HepG2 (cell line): ENCODE measurements at regions not wholly inside any gene's neighbourhood (a gene's known extent, or its start where the extent isn't known, plus 50 kb on each side); places are given as distances from the start of the nearest gene placed in this dataset.
A peak's percentile ranks its signal among the peaks of the same experiment; 100 is the strongest.

Source experiments
- ATAC-seq: fragments of 200-7000 bp; cut with Tn5 transposase; 3 replicates; pipeline ENCODE4 v1.9.1; 2020; ENCODE audit warnings: mild to moderate bottlenecking, moderate library complexity
- BruUV-seq: library from RNA; stranded (reverse); fragments of 400-500 nt; replicated peaks from 2 replicates; lab custom pipeline; 2021; lab: Mats Ljungman, UMichigan
- CTCF ChIA-PET: fragments of 300-600 bp; formaldehyde crosslinking; extraction: SDS; loops from one replicate; lab custom pipeline; 2021; ENCODE audit warnings: low total read pairs, inconsistent platforms, low intra/inter-chr PET ratio; lab: Yijun Ruan, JAX
- POLR2A ChIA-PET: fragments of 350-600 bp; sonication (Branson Sonifier 250); formaldehyde crosslinking; loops from one replicate; lab custom pipeline; 2020; ENCODE audit warnings: antibody characterized with exemption, inconsistent platforms; lab: Yijun Ruan, JAX
- DNase-seq: peaks from one replicate; pipeline ENCODE4 v3.0.0-alpha.2; 2015; ENCODE audit warnings: low spot score
- FAIRE-seq: peaks from 3 replicates; lab custom pipeline; 2011; peaks lifted over from hg19 to GRCh38; lab: Jason Lieb, UNC
- H2AFZ ChIP-seq: one replicate; pipeline ENCODE4 v1.6.1; 2011; ENCODE audit warnings: low read length, inconsistent platforms
- H3K27ac ChIP-seq: fragments of 300-600 bp; 3 replicates; pipeline ENCODE4 v1.8.0; 2011; ENCODE audit warnings: mixed run types, mild to moderate bottlenecking, mixed read lengths, low read length, inconsistent platforms; ENCODE audit not compliant: insufficient read depth; ENCODE audit errors: extremely low read length
- H3K27me3 ChIP-seq, 2 experiments: fragments of 200-600 bp in 1 of 2; 2 replicates in 1 of 2; 3 replicates in 1 of 2; pipeline versions ENCODE4 v1.6.0 to v1.8.0; 2011; ENCODE audit warnings: low read length in 2 of 2, mild to moderate bottlenecking in 2 of 2, moderate library complexity in 2 of 2, inconsistent platforms in 1 of 2; ENCODE audit not compliant: insufficient read depth in 2 of 2, control insufficient read depth in 1 of 2
- H3K36me3 ChIP-seq, 2 experiments: fragments of 200-600 bp in 1 of 2; replicated peaks in 1 of 2; 2 replicates in 1 of 2; 3 replicates in 1 of 2; pipeline versions ENCODE4 v1.5.1 to v1.8.0; 2011; ENCODE audit warnings: low read length in 2 of 2, inconsistent platforms in 1 of 2; ENCODE audit not compliant: insufficient read depth in 2 of 2, control insufficient read depth in 1 of 2
- H3K4me1 ChIP-seq: 2 replicates; pipeline ENCODE4 v1.5.1; 2012; ENCODE audit warnings: low read length, inconsistent platforms; ENCODE audit not compliant: insufficient read depth
- H3K4me2 ChIP-seq: 2 replicates; pipeline ENCODE4 v1.6.0; 2011; ENCODE audit warnings: low read depth, low read length, inconsistent platforms
- H3K4me3 ChIP-seq, 3 experiments: fragments of 200-600 bp in 1 of 3; sonication (generic), shearing (Covaris generic) in 1 of 3; replicated peaks in 1 of 3; 2 replicates each; pipeline ENCODE4 v1.5.1; 2011 to 2016; ENCODE audit warnings: low read length in 3 of 3, inconsistent platforms in 2 of 3, low read depth in 2 of 3, mild to moderate bottlenecking in 2 of 3, control low read depth in 1 of 3, mixed read lengths in 1 of 3; ENCODE audit not compliant: insufficient read depth in 1 of 3
- H3K79me2 ChIP-seq: one replicate; pipeline ENCODE4 v1.6.1; 2011; ENCODE audit warnings: low read length, inconsistent platforms; ENCODE audit not compliant: insufficient read depth
- H3K9ac ChIP-seq: 2 replicates; pipeline ENCODE4 v1.6.0; 2011; ENCODE audit warnings: mild to moderate bottlenecking, low read depth, low read length, inconsistent platforms; ENCODE audit not compliant: insufficient read depth
- H3K9me3 ChIP-seq: 2 replicates; pipeline ENCODE4 v1.5.1; 2012; ENCODE audit warnings: mild to moderate bottlenecking, low read length
- H4K20me1 ChIP-seq: 2 replicates; pipeline ENCODE4 v1.6.0; 2011; ENCODE audit warnings: inconsistent platforms, mild to moderate bottlenecking, low read length, moderate library complexity; ENCODE audit not compliant: insufficient read depth
- ATF7 ChIP-seq, 2 experiments: fragments of 450-650 bp in 1 of 2; sonication (generic) in 1 of 2; formaldehyde crosslinking in 1 of 2; IDR thresholded peaks; 2 replicates each; pipeline versions ENCODE4 v1.4.0 to v1.6.1; 2016 to 2020; ENCODE audit warnings: antibody characterized with exemption in 1 of 2, mild to moderate bottlenecking in 1 of 2, missing genetic modification reagents in 1 of 2
- FLYWCH1 ChIP-seq: sonication (generic); formaldehyde crosslinking; IDR thresholded peaks from 2 replicates; pipeline ENCODE4 v1.8.1; 2023; ENCODE audit warnings: mild to moderate bottlenecking, missing genetic modification reagents
- HOXA5 ChIP-seq: sonication (generic); formaldehyde crosslinking; IDR thresholded peaks from 2 replicates; pipeline ENCODE4 v1.4.0; 2020; ENCODE audit warnings: missing genetic modification reagents
- MBD4 ChIP-seq: IDR thresholded peaks from 2 replicates; pipeline ENCODE4 v1.6.1; 2012; ENCODE audit warnings: low read length, inconsistent platforms, borderline replicate concordance
- NCOR1 ChIP-seq: fragments of 200-600 bp; sonication (generic); IDR thresholded peaks from 2 replicates; pipeline ENCODE4 v1.7.0; 2017; ENCODE audit warnings: antibody characterized with exemption, low read length, borderline replicate concordance
- SIN3A ChIP-seq: IDR thresholded peaks from 2 replicates; pipeline ENCODE4 v1.6.1; 2011; ENCODE audit warnings: low read depth, mild to moderate bottlenecking, control low read depth, low read length, borderline replicate concordance
- SNAI1 ChIP-seq: sonication (generic); formaldehyde crosslinking; IDR thresholded peaks from 2 replicates; pipeline ENCODE4 v1.5.0; 2020; ENCODE audit warnings: mild to moderate bottlenecking, missing genetic modification reagents, borderline replicate concordance
- ZNF274 ChIP-seq: sonication (generic); formaldehyde crosslinking; IDR thresholded peaks from 2 replicates; pipeline ENCODE4 v1.5.1; 2020; ENCODE audit warnings: mild to moderate bottlenecking, missing genetic modification reagents
- ZNF337 ChIP-seq: sonication (generic); formaldehyde crosslinking; IDR thresholded peaks from 2 replicates; pipeline ENCODE4 v1.5.1; 2020; ENCODE audit warnings: missing genetic modification reagents, low read depth, mild to moderate bottlenecking, borderline replicate concordance
- ZNF589 ChIP-seq: sonication (generic); formaldehyde crosslinking; conservative IDR thresholded peaks from 2 replicates; pipeline ENCODE4 v1.8.0; 2022; ENCODE audit warnings: mild to moderate bottlenecking, moderate library complexity, missing genetic modification reagents
- ZNF781 ChIP-seq: sonication (generic); formaldehyde crosslinking; IDR thresholded peaks from 2 replicates; pipeline ENCODE4 v1.5.1; 2020; ENCODE audit warnings: borderline replicate concordance, mild to moderate bottlenecking, missing genetic modification reagents; ENCODE audit errors: not compliant biosample characterization
- ZNF878 ChIP-seq: sonication (generic); formaldehyde crosslinking; IDR thresholded peaks from 2 replicates; pipeline ENCODE4 v1.8.1; 2023; ENCODE audit warnings: mild to moderate bottlenecking, missing genetic modification reagents, moderate library complexity
- WGBS: methylation state at CpG from one replicate; pipeline ENCODE4 v1.1.6; 2017; ENCODE audit warnings: low lambda C conversion rate; 5-methylcytosine and 5-hydroxymethylcytosine counted together
- in situ Hi-C: cut with HindIII; loops from 2 replicates; pipeline ENCODE4 v1.10.0; 2017; ENCODE audit warnings: low pct_unique_long_range_greater_than_20kb; ENCODE audit not compliant: extremely low pct_ligation_motif_present
- intact Hi-C: fragments of 100-400 bp; cut with micrococcal nuclease; formaldehyde crosslinking; loops from one replicate; pipeline ENCODE4 v1.10.0; 2022; ENCODE audit not compliant: unreplicated experiment
- TF ChIP-seq, protein P1 (sequence below): sonication (generic); formaldehyde crosslinking; IDR thresholded peaks from 2 replicates; pipeline ENCODE4; 2020; ENCODE audit warnings: missing genetic modification reagents, mild to moderate bottlenecking, borderline replicate concordance
- TF ChIP-seq, protein P2 (sequence below): fragments of 450-650 bp; IDR thresholded peaks from 2 replicates; pipeline ENCODE4 v1.6.1; 2017

DNA sequence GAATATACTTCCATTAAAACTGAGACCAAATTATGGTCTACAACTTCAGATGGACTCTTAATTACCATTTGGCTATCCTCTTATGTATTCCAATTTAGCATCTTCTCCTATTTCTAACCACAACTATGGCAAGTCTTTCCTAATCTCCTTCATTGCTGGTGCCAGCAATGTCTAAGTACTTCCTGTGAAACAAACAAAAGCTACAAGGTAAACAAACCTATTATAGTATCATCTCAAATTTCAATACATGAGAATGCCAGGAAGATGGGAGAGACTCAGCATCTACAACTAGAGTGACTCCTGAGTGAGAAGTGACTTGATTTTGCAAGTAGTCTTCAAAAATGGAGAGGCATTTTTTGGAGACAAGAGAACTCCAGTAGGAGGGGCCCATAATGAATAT lies 202.9 kb upstream of the ATXN7L3B start:
- no peak overlapping the region for H2AFZ ChIP-seq
- in situ Hi-C loops (no loop called here), intact Hi-C loops (no loop called here)
- ATAC-seq = no peak
- no peaks in the 10 kb centered on the region for H3K27me3 ChIP-seq
- POLR2A ChIA-PET = no interaction called here
- no peaks in the 10 kb centered on the region for H3K9me3 ChIP-seq
- no peaks in the 10 kb centered on the region for H4K20me1 ChIP-seq
- no peak for DNase-seq
- H3K36me3 ChIP-seq = no peaks in the 10 kb centered on the region
- TF ChIP-seq ZNF781 (CRISPR knock-in tag) = no peak
- H3K4me1 ChIP-seq = no peaks in the 10 kb centered on the region
- no peak overlapping the region for H3K4me3 ChIP-seq
- CTCF ChIA-PET = no interaction called here
- no peak overlapping the region for H3K27ac ChIP-seq
- no peak overlapping the region for H3K4me2 ChIP-seq
- no peak for FAIRE-seq
- no peak overlapping the region for H3K9ac ChIP-seq
- no peaks in the 10 kb centered on the region for H3K79me2 ChIP-seq
- no TSS peak for BruUV-seq

DNA sequence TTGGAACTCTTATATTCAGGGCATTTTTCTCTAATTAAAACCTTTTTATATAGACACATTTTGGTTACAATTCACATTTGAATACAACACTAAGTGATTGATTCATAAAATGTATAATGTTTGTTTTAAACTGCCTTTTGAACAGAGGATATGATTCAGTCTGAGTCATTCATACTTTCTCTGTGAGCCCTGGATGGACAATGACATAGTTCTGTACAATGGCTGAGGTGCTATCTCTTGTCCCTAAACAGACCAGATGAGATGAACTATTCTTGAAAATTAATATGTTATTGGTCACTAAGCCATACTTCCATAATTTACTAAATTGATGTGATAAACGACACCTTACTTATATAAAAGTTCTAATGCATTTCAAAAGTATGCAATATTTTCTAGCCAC lies 199.7 kb upstream of the ATXN7L3B start:
- Histone ChIP-seq H3K4me1 (no peaks in the 10 kb centered on the region), H3K9ac (no peak overlapping the region), H3K4me3 (no peak overlapping the region), H2AFZ (no peak overlapping the region), H3K27me3 (no peaks in the 10 kb centered on the region), H3K36me3 (no peaks in the 10 kb centered on the region), H4K20me1 (no peaks in the 10 kb centered on the region), H3K79me2 (no peaks in the 10 kb centered on the region), H3K27ac (no peak overlapping the region), H3K9me3 (no peaks in the 10 kb centered on the region), H3K4me2 (no peak overlapping the region)
- intact Hi-C loops (no loop called here), in situ Hi-C loops (no loop called here)
- ATAC-seq = no peak
- 13% methylated on average over 1 of the region's 1 CpG for WGBS
- peak; percentile 9 for DNase-seq
- FAIRE-seq = no peak
- ChIA-PET CTCF (no interaction called here), POLR2A (no interaction called here)
- BruUV-seq = no TSS peak
- no peak for TF ChIP-seq ZNF589 (CRISPR knock-in tag)
- no peak for TF ChIP-seq HOXA5 (CRISPR knock-in tag)
- no peak for TF ChIP-seq ATF7 (IDR thresholded peaks at IDR 0.05)
- no peak for TF ChIP-seq ATF7 (CRISPR knock-in tag; IDR thresholded peaks at IDR 0.05)
- no peak for TF ChIP-seq MBD4
- TF ChIP-seq, protein P1, sequence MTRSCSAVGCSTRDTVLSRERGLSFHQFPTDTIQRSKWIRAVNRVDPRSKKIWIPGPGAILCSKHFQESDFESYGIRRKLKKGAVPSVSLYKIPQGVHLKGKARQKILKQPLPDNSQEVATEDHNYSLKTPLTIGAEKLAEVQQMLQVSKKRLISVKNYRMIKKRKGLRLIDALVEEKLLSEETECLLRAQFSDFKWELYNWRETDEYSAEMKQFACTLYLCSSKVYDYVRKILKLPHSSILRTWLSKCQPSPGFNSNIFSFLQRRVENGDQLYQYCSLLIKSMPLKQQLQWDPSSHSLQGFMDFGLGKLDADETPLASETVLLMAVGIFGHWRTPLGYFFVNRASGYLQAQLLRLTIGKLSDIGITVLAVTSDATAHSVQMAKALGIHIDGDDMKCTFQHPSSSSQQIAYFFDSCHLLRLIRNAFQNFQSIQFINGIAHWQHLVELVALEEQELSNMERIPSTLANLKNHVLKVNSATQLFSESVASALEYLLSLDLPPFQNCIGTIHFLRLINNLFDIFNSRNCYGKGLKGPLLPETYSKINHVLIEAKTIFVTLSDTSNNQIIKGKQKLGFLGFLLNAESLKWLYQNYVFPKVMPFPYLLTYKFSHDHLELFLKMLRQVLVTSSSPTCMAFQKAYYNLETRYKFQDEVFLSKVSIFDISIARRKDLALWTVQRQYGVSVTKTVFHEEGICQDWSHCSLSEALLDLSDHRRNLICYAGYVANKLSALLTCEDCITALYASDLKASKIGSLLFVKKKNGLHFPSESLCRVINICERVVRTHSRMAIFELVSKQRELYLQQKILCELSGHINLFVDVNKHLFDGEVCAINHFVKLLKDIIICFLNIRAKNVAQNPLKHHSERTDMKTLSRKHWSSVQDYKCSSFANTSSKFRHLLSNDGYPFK = no peak
- TF ChIP-seq NCOR1 = no peak
- no peak for TF ChIP-seq ZNF878
- no peak for TF ChIP-seq ZNF274 (CRISPR knock-in tag)
- no peak for TF ChIP-seq FLYWCH1
- TF ChIP-seq ZNF337 (CRISPR knock-in tag) = no peak
- no peak for TF ChIP-seq SNAI1 (CRISPR knock-in tag)
- TF ChIP-seq, protein P2, sequence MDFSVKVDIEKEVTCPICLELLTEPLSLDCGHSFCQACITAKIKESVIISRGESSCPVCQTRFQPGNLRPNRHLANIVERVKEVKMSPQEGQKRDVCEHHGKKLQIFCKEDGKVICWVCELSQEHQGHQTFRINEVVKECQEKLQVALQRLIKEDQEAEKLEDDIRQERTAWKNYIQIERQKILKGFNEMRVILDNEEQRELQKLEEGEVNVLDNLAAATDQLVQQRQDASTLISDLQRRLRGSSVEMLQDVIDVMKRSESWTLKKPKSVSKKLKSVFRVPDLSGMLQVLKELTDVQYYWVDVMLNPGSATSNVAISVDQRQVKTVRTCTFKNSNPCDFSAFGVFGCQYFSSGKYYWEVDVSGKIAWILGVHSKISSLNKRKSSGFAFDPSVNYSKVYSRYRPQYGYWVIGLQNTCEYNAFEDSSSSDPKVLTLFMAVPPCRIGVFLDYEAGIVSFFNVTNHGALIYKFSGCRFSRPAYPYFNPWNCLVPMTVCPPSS = no peak
- TF ChIP-seq SIN3A = no peak
